ENCODE measurements at regions not wholly inside any gene's neighbourhood (a gene's known extent, or its start where the extent isn't known, plus 50 kb on each side); places are given as distances from the start of the nearest gene placed in this dataset.

DNA sequence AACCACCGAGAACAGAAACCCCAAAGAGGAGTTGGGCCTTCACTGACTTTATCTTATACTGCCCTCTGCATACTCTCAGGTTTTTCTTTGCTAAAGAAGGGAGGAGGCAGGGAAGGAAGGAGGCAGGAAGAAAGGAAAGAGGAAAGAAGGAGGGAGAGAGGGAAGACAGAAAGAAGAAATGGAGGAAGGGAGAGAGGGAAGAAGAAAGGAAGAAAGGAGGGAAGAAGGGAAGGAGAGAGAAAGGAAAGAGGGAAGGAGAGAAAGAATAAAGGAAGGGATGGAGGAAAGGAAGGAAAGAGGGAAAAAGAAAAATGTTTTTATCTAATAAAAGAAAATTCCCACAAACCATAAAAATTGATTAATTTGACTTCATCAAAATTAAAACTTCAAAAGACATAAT lies 294.6 kb downstream of the PTTG2 start:
- 94% methylated on average over 1 of the region's 1 CpG; no CpG with 5 or more reads in 1 of the 2 experiments for WGBS, 2 experiments (ENCODE audit: extremely low coverage in 1 of 2, insufficient coverage in 1 of 2, insufficient read length in 1 of 2, insufficient replicate concordance in 2 of 2, low coverage in 1 of 2, low lambda C conversion rate in 2 of 2, missing lambda C conversion rate in 1 of 2)
- Histone ChIP-seq H3K9ac (replicated peaks in 1 of 4; ENCODE audit: extremely low read depth in 1 of 4, low read depth in 3 of 4, low read length in 3 of 4) (no peak overlapping the region), H4K5ac (ENCODE audit: insufficient read length, low read depth, low read length) (no peak overlapping the region), H4K8ac (ENCODE audit: extremely low read depth, insufficient read depth, low read length) (no peak overlapping the region), H3K23ac (ENCODE audit: insufficient read length) (no peak overlapping the region), H2BK5ac (ENCODE audit: low read depth, low read length) (no peak overlapping the region), H2AK5ac (ENCODE audit: low read depth, low read length) (no peak overlapping the region), H2BK120ac (replicated peaks; ENCODE audit: low read depth, low read length) (no peak overlapping the region), H3K27ac (ENCODE audit: low read depth, low read length) (no peak overlapping the region), H2AFZ (ENCODE audit: low read length) (no peak overlapping the region), H2BK20ac (ENCODE audit: low read length) (no peak overlapping the region), H3K14ac (ENCODE audit: insufficient read length) (no peak overlapping the region), H3K56ac (replicated peaks; ENCODE audit: insufficient read length, low read depth, low read length) (no peak overlapping the region), H4K20me1 (replicated peaks in 1 of 2; ENCODE audit: control insufficient read depth in 1 of 2, insufficient read depth in 2 of 2, low read length in 2 of 2) (no peaks in the 10 kb centered on the region), H3K36me3 (ENCODE audit: control insufficient read depth in 2 of 4, insufficient read depth in 4 of 4, low read length in 3 of 4) (no peaks in the 10 kb centered on the region; a peak in 1 of 8 replicates), H3K79me2 (ENCODE audit: control insufficient read depth in 1 of 2, insufficient read depth in 2 of 2, low read length in 2 of 2) (no peaks in the 10 kb centered on the region), H3K4me1 (replicated peaks in 1 of 4; ENCODE audit: control insufficient read depth in 3 of 4, insufficient read depth in 4 of 4, low read length in 3 of 4) (0 out of 7 replicates have a peak, but pooled peaks cover 0 to 3% (median 0%) of the 10 kb centered on the region in 4 experiments), H3K23me2 (ENCODE audit: low read depth, low read length) (no peaks in the 10 kb centered on the region), H3K4me2 (ENCODE audit: insufficient read depth in 1 of 2, low read depth in 2 of 2, low read length in 2 of 2) (no peak overlapping the region), H3K4me3 (ENCODE audit: extremely low read depth in 1 of 4, insufficient read depth in 2 of 4, low read depth in 3 of 4, low read length in 4 of 4) (no peak overlapping the region), H4K91ac (replicated peaks; ENCODE audit: insufficient read length, low read length) (no peak overlapping the region), H3K4ac (replicated peaks; ENCODE audit: insufficient read length, low read depth, low read length) (no peak overlapping the region), H3K18ac (ENCODE audit: extremely low read depth, low read length) (no peak overlapping the region), H3K27me3 (replicated peaks in 1 of 4; ENCODE audit: control insufficient read depth in 3 of 4, extremely low read depth in 1 of 4, insufficient read depth in 3 of 4, low read length in 3 of 4) (no peaks in the 10 kb centered on the region; a peak in 1 of 7 replicates), H3K9me3 (ENCODE audit: insufficient read depth in 2 of 2, low read depth in 1 of 2, low read length in 1 of 2) (peaks cover 11 to 14% of the 10 kb centered on the region in 2 experiments), H2BK15ac (ENCODE audit: low read length) (no peak overlapping the region), H3K79me1 (ENCODE audit: low read depth, low read length) (no peaks in the 10 kb centered on the region), H2BK12ac (ENCODE audit: low read depth, low read length) (no peak overlapping the region)
- FAIRE-seq (no peak), DNase-seq (ENCODE audit: low read depth in 1 of 2, low spot score in 2 of 2) (no peak)
- ChIA-PET POLR2A (ENCODE audit: partially characterized antibody) (no interaction called here), CTCF (ENCODE audit: partially characterized antibody) (no interaction called here)
- TF ChIP-seq RXRA (IDR thresholded peaks at IDR 0.05; ENCODE audit: insufficient read depth, low read depth, low read length), result no peak
- TF ChIP-seq NANOG (IDR thresholded peaks at IDR 0.05; ENCODE audit: insufficient read depth, low read depth, low read length, poor library complexity, severe bottlenecking), result no peak
- TF ChIP-seq SP4 (IDR thresholded peaks at IDR 0.05; ENCODE audit: low read length), result no peak
- TF ChIP-seq KDM5A (IDR thresholded peaks at IDR 0.05; ENCODE audit: low read length), result no peak
- TF ChIP-seq CEBPB (IDR thresholded peaks at IDR 0.05; ENCODE audit: low read depth, low read length), result no peak
- no peak for TF ChIP-seq YY1 (IDR thresholded peaks at IDR 0.05; ENCODE audit: low read depth, low read length)
- no peak for TF ChIP-seq BRCA1 (IDR thresholded peaks at IDR 0.05; ENCODE audit: low read depth, low read length)
